ENCODE measurements at regions not wholly inside any gene's neighbourhood (a gene's known extent, or its start where the extent isn't known, plus 50 kb on each side); places are given as distances from the start of the nearest gene placed in this dataset.

- no peak for DNase-seq
Observed at GRCh38 chr1:58380345-58380744, 166.2 kb downstream of the OMA1 start.

GRCh38 chr1:58367217-58367616 is 179.3 kb downstream of the OMA1 start:
- ATAC-seq, result no peak
- no peak for DNase-seq

More at GRCh38 chr1:58380345-58380744, 166.2 kb downstream of the OMA1 start:
- ATAC-seq, result no peak

DNA sequence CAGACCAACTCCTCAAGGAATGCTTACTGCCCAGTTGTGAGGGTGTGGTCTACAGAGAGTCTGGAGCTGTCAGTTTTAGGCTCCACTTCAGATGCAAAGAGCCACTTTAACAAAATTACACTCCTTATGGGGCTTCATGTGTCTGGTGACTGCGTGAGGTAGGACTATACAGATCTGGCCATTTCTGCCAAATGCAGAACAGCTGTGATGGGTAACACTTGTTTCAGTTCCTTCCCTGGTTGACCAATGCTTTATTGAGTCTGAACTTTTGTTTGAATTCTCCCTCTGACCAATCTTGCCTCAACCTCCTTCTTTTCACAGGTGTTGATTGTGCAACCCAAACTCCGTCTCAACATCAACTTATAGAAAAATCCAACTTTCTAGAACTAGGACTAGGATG is 181.2 kb downstream of the OMA1 start:
- DNase-seq (no peak), ATAC-seq (no peak)

DNA sequence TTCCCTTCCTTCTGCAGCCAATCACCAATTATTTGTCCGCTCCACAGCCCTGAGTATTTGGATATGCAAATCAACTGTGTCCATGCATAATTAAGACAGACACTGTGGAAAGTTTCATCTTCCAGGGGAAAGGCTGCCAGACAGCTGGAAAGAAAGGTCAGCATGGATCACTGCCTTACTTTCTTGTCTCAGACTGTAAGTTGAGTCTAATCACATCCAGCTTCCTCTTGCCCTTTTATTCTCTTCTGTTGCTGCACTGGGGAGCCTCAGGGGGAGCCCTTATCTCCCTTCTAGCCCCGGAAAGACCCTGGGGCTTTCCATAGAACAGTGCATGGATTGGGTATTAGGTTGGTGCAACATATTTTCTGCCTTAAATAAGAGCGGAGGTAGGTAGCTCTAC is 182.9 kb downstream of the OMA1 start:
- DNase-seq, result peak; percentile 5
- ATAC-seq, result peak; percentile 20

DNA sequence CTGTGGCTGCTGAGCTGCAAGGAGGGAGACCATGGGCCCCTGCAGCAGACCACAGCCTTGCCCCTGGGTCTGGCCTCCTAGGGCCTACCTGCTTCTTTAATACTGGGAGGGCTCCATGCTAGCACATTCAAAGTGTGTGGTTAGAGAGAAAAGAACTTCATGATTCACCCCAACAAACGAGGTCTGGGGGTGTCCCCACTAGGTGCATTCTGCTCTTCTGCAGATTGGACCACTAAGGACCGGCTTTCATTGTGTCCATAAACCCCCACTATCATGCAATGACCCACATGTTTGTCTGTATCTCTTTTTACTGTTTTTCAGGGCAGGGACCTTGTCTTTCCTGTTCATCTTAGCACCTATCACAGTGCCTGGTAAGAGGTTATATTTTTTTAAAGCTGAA is 185.4 kb downstream of the OMA1 start:
- peak; percentile 65 for ATAC-seq

DNA sequence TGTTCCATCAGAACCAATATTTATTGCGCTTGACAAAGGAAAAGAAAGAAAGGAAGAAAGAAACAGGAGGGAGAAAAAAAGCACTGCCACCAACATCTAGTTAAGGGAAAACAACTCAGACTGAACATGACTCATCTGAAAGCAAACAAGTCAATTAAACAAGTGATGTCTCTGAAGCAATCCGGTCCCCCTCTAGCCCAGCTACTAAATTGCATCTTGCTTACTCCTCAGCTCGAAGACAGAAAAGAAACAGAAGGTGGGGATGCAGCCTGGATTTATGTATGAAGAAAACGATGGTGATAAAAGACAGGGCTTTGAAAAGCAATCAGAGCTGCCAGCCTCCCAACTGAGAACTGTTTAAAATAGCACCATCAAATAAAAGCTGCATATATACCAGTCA is 188.2 kb downstream of the OMA1 start:
- ATAC-seq (no peak), DNase-seq (no peak)

More for the DNA sequence above, 185.4 kb downstream of the OMA1 start:
- no peak for DNase-seq

- no peak for ATAC-seq
- DNase-seq, result no peak
Observed at GRCh38 chr1:58356402-58356801, 190.1 kb downstream of the OMA1 start.

- no peak for DNase-seq
- no peak for ATAC-seq
Observed at GRCh38 chr1:58353168-58353567, 193.4 kb downstream of the OMA1 start.

GRCh38 chr1:58352476-58353092 is 193.9 kb downstream of the OMA1 start:
- ATAC-seq (no peak), DNase-seq (no peak)

DNA sequence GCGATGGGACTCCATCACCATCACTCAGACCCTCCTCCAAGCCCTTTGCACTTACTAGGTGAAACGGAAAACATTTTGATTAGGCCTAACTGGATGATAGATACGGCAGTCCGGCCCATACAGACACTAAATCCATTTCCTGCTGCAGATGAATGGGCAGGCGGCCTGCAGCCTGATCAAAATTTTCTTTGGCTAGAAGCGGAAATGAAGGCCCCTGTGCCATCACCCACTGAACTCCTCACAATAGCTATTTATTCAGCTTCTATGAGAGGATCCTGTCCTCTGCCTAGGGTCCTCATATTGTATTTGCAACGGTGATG is 200.5 kb downstream of the OMA1 start:
- DNase-seq, result no peak
- no peak for ATAC-seq

GRCh38 chr1:58345215-58346035 is 201.1 kb downstream of the OMA1 start:
- no peak for ATAC-seq

DNA sequence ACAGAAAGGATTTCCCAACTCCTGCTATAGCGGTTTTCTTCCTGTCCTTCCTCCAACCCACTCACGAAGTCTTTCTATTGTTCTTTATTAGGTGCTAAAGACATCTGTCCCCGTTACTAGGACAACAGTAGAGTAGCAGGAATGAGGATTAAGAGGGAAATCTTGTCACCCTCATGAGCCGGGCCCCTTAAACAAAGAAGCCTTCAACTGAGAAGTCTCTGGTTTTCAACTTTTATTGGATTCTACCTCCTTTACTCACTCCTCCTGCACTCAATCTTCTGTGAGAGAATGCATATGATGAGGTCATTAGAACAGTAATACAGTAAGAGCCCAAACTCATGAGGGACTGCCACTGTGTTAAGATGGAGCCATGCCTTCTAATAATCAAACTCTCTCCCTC is 206.3 kb downstream of the OMA1 start:
- ATAC-seq, result no peak

More at GRCh38 chr1:58345215-58346035, 201.1 kb downstream of the OMA1 start:
- DNase-seq, result no peak

DNA sequence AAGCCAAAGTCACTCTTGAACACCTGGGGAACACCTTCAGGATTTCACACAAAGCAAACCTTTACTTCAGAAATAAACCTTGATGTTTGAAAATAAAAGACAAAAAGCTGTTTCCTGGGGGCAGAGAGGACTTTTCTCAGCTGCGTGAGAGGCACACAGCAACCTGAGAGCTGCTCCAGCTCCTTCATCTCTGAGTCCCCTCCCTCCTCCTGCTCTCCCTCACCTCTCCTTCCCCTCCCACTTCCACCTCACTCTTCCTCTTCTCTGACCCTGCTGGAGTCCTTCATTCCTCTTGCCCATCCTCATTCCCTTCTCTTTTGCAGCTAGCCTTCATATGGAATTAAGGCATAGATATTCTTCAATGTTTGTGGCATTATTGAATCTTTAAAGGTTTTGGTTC is 208.4 kb downstream of the OMA1 start:
- no peak for DNase-seq
- ATAC-seq, result no peak

More for the DNA sequence above, 206.3 kb downstream of the OMA1 start:
- DNase-seq, result no peak

- DNase-seq (no peak), ATAC-seq (no peak)
Observed at GRCh38 chr1:58333511-58333910, 213.0 kb downstream of the OMA1 start.

DNA sequence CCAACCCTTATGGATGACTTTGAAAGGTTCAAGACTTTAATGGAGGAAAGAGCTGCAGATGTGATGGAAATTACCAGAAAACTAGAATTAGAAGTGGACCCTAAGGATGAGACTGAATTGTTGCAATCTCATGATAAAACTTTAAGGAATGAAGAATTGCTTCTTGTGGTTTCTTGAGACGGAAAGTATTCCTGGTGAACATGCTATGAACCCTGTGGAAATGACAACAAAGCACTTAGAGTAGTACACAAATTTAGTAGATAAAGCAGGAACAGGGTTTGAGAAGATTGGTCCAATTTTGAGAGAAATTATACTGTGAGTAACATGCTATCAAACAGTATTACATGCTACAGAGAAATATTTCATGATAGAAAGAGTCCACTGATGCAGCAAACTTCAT is 215.4 kb downstream of the OMA1 start:
- ATAC-seq (no peak), DNase-seq (no peak)

GRCh38 chr1:58325866-58326265 is 220.7 kb downstream of the OMA1 start:
- DNase-seq (no peak), ATAC-seq (no peak)

GRCh38 chr1:58324558-58324957 is 222.0 kb downstream of the OMA1 start:
- ATAC-seq (no peak), DNase-seq (no peak)

DNA sequence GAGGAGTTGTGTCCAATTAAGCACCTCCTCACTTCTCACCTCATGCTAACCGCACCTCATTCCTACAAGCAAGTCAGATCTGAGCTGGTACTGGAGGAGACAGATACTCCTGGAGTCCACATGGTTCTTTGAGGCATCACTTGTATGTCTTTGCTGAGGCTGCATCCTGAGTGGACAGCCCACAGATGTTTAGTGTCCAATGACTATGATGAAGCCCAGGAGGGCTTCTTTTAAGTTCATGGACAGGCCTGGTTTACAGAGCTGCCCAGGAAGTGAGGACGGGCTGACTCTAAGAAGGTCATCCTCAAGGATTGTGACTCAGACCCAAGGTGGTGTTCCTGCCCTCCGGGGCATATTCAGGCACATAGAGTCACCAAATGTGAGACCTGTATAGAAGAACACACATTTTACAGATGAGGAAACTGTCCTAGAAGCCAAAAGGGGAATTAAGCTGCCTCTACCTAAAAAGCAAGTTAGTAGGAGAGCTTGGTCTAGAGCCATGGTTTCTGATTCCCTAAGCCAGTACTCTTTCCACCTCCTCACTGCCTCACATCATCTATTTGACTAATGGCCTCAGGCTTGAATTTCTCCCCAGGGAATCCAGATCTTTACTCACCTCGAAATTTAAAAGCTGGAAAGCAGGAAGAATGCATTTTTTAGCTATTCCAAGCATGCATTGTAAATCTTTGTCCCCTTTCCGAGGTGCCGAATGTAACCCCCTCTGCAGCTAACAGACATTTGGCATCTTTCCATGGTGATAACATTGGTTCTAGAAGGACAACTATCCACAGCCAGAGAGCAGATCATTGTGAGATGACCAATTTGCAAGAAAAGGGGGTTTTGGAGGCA is 228.1 kb downstream of the OMA1 start:
- no peak for ATAC-seq
- DNase-seq, result no peak

- no peak for ATAC-seq
- DNase-seq, result no peak
Observed at GRCh38 chr1:58317694-58318093, 228.8 kb downstream of the OMA1 start.

DNA sequence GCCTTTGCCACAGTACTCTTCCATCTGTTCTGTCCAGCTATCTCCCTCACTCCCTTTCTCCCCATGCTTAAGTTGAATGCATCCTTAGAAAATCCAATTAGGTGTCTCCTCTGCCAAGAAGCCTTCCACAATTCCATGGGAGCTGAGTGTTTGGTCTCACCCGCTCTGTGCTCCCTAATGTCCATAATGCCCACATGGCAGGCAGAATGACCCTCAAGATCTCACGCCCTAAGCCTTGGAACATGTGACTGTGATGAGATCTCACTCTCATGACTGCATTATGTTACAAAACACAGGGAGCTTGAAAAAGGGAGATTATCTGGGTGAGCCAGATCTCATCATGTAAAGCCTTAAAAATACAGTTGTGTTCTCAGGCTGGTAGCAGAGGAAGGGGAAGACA is 229.4 kb downstream of the OMA1 start:
- DNase-seq (no peak), ATAC-seq (no peak)

GRCh38 chr1:58316141-58316540 is 230.4 kb downstream of the OMA1 start:
- DNase-seq (no peak), ATAC-seq (no peak)

DNA sequence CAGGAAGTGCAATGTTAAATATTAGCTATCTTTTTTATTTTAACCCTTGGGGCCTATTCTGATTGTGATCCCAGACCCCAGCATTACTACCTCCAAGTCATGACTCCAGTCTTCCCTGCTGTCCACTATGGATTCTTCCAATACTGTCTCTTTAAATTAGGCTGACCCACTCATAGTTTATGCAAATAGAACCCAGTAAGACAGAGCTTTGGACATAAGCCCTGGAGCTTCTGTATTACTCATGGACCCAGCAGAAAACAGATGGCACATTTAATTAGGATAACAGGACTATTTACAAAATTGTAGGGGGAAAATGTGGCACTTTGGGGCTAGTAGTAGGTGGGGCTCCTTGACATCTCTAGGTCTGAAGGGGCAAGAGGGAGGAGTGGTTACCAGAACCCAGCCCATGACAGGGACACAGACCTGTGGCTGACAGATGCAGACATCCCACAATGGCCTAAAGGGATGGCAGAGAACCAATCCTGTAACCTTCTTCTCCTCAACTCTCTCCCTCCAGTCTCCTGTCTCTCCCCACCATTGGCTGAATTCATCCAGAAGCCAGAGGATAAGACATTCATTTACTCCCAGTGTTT is 233.5 kb downstream of the OMA1 start:
- no peak for DNase-seq
- ATAC-seq, result no peak

GRCh38 chr1:58312461-58312860 is 234.1 kb downstream of the OMA1 start:
- DNase-seq, result no peak
- ATAC-seq, result no peak
